Middle frontal gyrus (tissue), 1 donor: ENCODE measurements at regions not wholly inside any gene's neighbourhood (a gene's known extent, or its start where the extent isn't known, plus 50 kb on each side); places are given as distances from the start of the nearest gene placed in this dataset.
A peak's percentile ranks its signal among the peaks of the same experiment; 100 is the strongest.

ENCODE experiments used
- DNase-seq: peaks from one replicate; pipeline ENCODE4 v3.0.0-alpha.2; 2015; ENCODE audit warnings: low spot score; ENCODE audit errors: extremely low spot score

GRCh38 chr2:18467749-18468360, 92.6 kb downstream of the RDH14 start:
- no peak for DNase-seq

DNA sequence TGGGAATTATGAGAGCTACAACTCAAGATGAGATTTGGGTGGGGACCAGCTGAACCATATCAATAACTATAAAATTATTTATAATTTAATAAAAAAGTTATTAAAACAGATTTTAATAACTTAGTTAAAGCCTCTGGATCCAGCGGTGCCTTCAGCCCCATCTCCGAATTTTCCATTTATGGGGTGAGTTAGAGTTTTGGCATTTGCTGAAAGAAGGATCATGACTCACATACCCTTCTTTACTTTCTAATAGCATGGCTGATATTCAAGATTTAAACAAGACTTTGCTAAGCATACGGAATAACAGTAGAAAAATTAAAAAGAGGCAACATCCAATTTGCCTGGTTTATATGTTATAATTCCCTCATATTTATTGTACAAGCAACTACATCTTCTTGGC, 94.5 kb downstream of the RDH14 start:
- DNase-seq: no peak

- no peak for DNase-seq
Measured at GRCh38 chr2:18464913-18465312, 95.5 kb downstream of the RDH14 start.

DNA sequence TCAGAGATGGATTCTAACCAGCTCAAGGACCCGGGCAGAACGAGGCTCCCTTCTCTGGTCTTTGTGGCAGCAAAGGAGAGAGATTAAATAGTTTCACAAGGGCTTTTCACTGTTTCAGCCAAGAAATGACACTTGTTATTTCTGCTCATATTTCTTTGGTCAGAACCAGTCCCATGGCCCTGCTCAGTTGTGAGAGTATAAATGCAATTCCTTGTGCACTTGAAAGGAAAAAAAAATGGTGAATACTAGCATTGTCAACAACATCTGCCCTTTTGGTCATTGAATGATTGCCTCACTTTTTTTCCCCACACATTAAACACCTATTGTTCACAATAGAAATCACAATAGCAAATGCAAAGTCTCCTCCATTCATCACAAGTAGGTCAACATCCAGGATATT, 104.4 kb downstream of the RDH14 start:
- DNase-seq: no peak

- DNase-seq: no peak
Measured at GRCh38 chr2:18455236-18455862, 105.1 kb downstream of the RDH14 start.

GRCh38 chr2:18454692-18455235, 105.7 kb downstream of the RDH14 start:
- DNase-seq: no peak

DNA sequence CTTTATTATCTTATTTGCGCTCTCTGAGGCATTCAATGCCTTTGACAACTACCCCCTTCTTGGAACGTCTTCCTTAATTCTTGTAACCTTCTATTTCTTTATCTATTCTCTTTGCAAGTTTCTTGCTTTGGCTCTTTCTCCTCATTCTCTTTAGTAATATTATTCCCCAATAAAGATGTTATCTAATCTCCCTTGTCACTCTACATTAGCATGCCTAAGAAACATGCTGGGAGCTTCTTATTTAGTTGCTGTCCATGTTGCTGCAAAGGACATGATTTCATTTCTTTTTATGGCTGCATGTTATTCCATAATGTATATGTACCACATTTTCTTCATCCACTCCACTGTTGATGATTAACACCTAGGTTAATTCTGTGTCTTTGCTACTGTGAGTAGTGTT, 113.7 kb downstream of the RDH14 start:
- no peak for DNase-seq

DNA sequence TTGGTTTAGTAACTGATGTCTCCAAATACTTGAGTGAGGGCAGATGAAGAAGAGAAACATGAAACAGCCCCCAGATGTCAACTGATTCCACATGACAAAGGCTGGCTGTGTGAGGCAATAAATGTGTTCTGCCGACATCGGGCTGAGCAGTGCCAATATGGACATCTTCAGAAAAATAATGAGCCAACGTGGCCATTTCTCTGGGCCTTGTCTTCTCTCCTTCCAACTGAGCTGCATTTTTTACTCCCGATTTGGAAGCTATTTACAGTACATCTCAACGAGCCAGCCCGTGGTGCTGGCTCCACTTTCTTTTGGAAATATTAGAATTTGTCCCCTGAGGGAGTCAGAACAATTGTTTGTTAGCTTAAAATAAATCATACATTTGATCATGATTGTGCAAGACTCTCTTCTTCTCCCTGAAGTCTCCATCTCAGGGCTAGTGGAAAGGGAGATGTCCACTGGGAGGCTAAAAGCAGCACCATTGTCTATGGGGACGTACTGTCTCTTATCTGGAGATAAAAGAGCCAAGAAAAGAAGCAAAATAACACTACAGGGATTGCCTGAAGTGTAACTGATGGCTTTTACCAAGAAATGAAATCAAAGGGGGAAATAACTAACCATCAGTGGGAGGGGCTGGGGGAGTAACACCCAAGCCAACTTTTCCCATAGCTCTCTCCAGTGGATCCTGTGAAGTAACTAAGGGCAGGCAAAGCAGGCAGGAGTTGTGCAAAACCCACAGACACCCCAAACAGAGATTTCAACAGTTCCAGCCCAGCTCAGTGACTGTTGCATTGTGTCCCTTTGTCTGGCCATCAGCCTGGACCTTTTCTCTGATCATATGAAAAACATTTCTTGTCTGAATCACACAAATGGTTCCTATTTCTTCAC, 114.8 kb downstream of the RDH14 start:
- DNase-seq: no peak

GRCh38 chr2:18444806-18445205, 115.6 kb downstream of the RDH14 start:
- no peak for DNase-seq

DNA sequence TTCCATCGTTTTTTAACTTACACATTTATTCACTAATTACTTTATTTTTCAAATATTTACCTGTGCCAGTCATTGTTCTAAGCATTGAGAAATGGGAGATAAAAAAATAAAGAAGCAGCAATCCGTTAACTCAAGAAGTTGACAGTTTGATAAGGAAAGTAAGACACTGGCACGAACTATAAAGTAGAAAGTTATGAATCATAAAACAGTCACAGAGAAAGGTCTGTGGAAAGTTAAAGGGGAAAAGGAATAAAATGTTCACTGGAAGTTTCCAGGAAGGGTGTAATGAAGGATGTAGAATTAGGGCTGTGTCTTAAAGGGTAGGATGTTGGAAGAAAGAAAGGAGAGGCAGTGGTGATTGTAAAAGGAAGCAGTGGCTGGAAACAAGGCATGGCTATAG, 118.9 kb downstream of the RDH14 start:
- DNase-seq: no peak

DNA sequence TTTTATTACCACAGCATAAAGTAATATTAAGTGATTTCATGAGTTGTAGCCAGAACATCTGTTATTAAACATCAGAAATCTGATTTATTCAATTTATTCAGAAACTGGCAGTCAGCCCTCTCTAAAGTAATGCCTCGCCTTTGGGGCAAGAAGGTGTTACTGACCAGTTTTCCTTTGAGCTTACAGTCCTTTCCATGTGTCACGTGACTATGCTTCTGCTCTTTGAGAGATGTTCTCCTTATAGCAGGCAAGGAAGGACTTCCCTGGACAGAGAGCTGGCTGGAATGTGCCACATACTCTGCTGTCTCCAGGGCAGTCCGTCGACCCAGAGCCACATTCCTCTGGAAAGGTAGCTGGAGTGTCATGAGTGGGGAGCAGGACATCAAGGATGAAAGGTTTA, 119.7 kb downstream of the RDH14 start:
- DNase-seq: no peak

DNA sequence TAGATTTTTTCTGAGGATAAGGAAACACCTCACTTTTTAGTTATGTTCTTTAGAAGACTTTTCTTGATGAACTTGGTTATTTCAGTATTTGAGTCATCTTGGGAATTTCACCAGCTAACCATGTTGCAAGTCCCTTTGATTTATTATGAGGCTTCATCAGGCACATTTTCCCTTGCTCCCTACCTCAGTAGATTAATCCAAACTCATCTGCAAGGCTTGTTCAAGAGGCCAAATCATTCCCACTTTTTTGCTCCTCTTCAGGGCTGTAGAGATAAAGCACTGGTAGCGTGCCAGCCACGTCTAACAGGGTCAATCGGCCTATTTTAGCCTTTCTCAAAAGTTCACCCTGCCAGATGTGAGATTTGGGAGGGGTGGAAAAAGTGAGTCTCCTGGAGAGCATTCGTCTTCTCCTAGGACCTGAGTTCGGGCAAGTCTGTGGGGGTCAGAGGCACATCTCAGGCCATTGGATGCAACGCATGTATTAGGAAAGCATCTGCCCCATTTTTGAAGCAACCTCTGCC, 120.3 kb downstream of the RDH14 start:
- DNase-seq: no peak

DNA sequence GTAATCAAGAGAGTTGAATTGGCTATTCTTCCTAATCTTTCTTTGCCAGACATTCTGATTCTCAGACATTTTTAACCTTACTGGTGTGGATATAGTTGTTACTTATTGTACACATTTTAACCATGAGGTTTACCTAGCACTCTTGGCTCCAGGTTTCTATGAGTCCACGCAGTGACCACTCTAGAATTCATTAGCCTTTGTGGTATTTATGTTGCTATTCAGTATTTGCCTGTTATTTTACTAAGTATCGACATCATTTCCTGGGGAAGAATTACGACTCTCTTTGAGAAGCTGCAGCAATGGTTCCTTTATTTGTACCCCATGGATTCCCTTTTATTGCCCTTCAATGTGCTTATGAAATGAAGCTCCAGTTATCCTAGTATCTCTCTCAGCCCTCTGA, 120.7 kb downstream of the RDH14 start:
- DNase-seq: no peak

DNA sequence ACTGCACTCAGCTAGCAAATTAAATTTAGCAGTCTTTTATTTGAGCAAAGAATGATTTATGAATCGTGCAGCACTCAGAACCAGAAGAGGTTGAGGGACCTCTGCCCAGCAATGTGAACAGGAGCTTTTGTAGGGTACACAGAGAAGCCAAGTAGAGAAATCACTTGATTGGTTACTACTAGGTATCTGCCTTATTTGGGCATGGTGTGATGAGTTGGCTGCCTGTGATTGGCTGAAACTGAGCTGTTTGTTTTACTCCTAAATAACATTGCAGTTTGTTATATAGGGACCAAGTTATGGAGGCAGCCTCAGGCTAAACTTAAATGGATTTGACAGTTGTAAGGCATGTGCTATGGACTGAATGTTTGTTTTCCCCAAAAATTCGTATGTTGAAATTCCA, 122.5 kb downstream of the RDH14 start:
- DNase-seq: no peak

- DNase-seq: no peak
Measured at GRCh38 chr2:18436503-18437005, 123.9 kb downstream of the RDH14 start.

- DNase-seq: peak; percentile 36
Measured at GRCh38 chr2:18435426-18436037, 124.9 kb downstream of the RDH14 start.

GRCh38 chr2:18433872-18434271, 126.6 kb downstream of the RDH14 start:
- DNase-seq: no peak

DNA sequence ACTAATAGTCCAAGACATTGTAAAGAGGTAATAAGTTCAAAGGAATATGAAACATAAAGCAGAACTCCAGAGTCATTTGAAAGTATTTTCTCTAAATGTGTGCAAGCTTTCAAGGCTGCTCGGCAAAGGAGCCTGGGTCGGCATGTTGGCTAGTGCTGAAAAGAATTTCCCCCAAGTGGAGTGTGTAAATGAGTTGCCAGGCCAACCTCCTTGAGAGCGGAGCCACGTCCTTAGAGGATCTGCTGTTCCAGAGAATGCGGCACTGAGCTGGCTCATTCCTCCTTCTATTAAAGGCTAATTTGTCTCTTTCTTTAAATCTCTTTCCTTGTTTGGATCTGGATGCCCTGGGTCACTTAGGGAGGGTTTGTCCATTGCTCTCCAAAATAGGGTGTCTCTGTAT, 127.5 kb downstream of the RDH14 start:
- no peak for DNase-seq

GRCh38 chr2:18430996-18431748, 129.3 kb downstream of the RDH14 start:
- no peak for DNase-seq

- no peak for DNase-seq
Measured at GRCh38 chr2:18428516-18428915, 131.9 kb downstream of the RDH14 start.

GRCh38 chr2:18427762-18428161, 132.7 kb downstream of the RDH14 start:
- DNase-seq: no peak
